ENCODE measurements at regions not wholly inside any gene's neighbourhood (a gene's known extent, or its start where the extent isn't known, plus 50 kb on each side); places are given as distances from the start of the nearest gene placed in this dataset.

- Histone ChIP-seq H3K27me3 (ENCODE audit: low read length) (no peaks in the 10 kb centered on the region), H4K20me1 (ENCODE audit: low read length) (no peaks in the 10 kb centered on the region), H3K79me2 (ENCODE audit: low read length) (no peaks in the 10 kb centered on the region), H3K27ac (ENCODE audit: low read length) (no peak overlapping the region), H3K4me3 (ENCODE audit: low read length) (no peak overlapping the region), H3K4me1 (ENCODE audit: insufficient read depth, low read length) (no peaks in the 10 kb centered on the region), H3K36me3 (ENCODE audit: low read depth, low read length) (no peaks in the 10 kb centered on the region; the same call in 1 of the 2 replicates), H3K9me3 (ENCODE audit: low read length) (no peaks in the 10 kb centered on the region), H3F3A (ENCODE audit: low read length, unreplicated experiment) (no peaks in the 10 kb centered on the region), H2AFZ (ENCODE audit: low read length) (no peak overlapping the region), H3K9me2 (replicated peaks; ENCODE audit: low read length) (no peaks in the 10 kb centered on the region), H3K9ac (ENCODE audit: low read length) (no peak overlapping the region), H3K4me2 (ENCODE audit: low read length) (no peak overlapping the region)
- DNase-seq (no peak), ATAC-seq (no peak)
- CTCF ChIA-PET: no interaction called here
- no peak for TF ChIP-seq CTCF (conservative IDR thresholded peaks at IDR 0.05; ENCODE audit: low read depth, low read length)
- TF ChIP-seq EZH2phosphoT487 (IDR thresholded peaks at IDR 0.05; ENCODE audit: borderline replicate concordance, low read length): no peak
- TF ChIP-seq EZH2 (IDR thresholded peaks at IDR 0.05; ENCODE audit: low read length, unreplicated experiment): no peak
- no TSS peak for BruUV-seq (replicated peaks)
- intact Hi-C loops (cut with micrococcal nuclease): no loop called here
- POLR2A ChIA-PET (ENCODE audit: unreplicated experiment): no interaction called here
Observed at GRCh38 chr2:187976986-187977333, 314.7 kb upstream of the GULP1 start.

GRCh38 chr2:187978356-187978755, 313.3 kb upstream of the GULP1 start:
- POLR2A ChIA-PET (ENCODE audit: unreplicated experiment): no interaction called here
- H3F3A ChIP-seq (ENCODE audit: low read length, unreplicated experiment): no peaks in the 10 kb centered on the region
- H3K4me3 ChIP-seq (ENCODE audit: low read length): no peak overlapping the region
- H3K9me2 ChIP-seq (replicated peaks; ENCODE audit: low read length): no peaks in the 10 kb centered on the region
- no TSS peak for BruUV-seq (replicated peaks)
- H3K4me1 ChIP-seq (ENCODE audit: insufficient read depth, low read length): no peaks in the 10 kb centered on the region
- no peak overlapping the region for H2AFZ ChIP-seq (ENCODE audit: low read length)
- no peaks in the 10 kb centered on the region for H3K36me3 ChIP-seq (ENCODE audit: low read depth, low read length)
- TF ChIP-seq EZH2 (IDR thresholded peaks at IDR 0.05; ENCODE audit: low read length, unreplicated experiment) (no peak), CTCF (conservative IDR thresholded peaks at IDR 0.05; ENCODE audit: low read depth, low read length) (no peak), EZH2phosphoT487 (IDR thresholded peaks at IDR 0.05; ENCODE audit: borderline replicate concordance, low read length) (no peak)
- H3K79me2 ChIP-seq (ENCODE audit: low read length): no peaks in the 10 kb centered on the region
- ATAC-seq: no peak
- no peak overlapping the region for H3K9ac ChIP-seq (ENCODE audit: low read length)
- H3K27ac ChIP-seq (ENCODE audit: low read length): no peak overlapping the region
- H4K20me1 ChIP-seq (ENCODE audit: low read length): no peaks in the 10 kb centered on the region
- no peaks in the 10 kb centered on the region for H3K27me3 ChIP-seq (ENCODE audit: low read length)
- no peaks in the 10 kb centered on the region for H3K9me3 ChIP-seq (ENCODE audit: low read length)
- DNase-seq: no peak
- CTCF ChIA-PET: no interaction called here
- intact Hi-C loops (cut with micrococcal nuclease): no loop called here
- no peak overlapping the region for H3K4me2 ChIP-seq (ENCODE audit: low read length)

GRCh38 chr2:187982668-187983067, 309.0 kb upstream of the GULP1 start:
- Histone ChIP-seq H3K27ac (ENCODE audit: low read length) (no peak overlapping the region), H3K9me3 (ENCODE audit: low read length) (no peaks in the 10 kb centered on the region), H3K9me2 (replicated peaks; ENCODE audit: low read length) (no peaks in the 10 kb centered on the region), H4K20me1 (ENCODE audit: low read length) (no peaks in the 10 kb centered on the region), H3K27me3 (ENCODE audit: low read length) (no peaks in the 10 kb centered on the region), H3K4me2 (ENCODE audit: low read length) (no peak overlapping the region), H2AFZ (ENCODE audit: low read length) (no peak overlapping the region), H3K9ac (ENCODE audit: low read length) (no peak overlapping the region), H3K36me3 (ENCODE audit: low read depth, low read length) (no peaks in the 10 kb centered on the region), H3K79me2 (ENCODE audit: low read length) (no peaks in the 10 kb centered on the region), H3K4me1 (ENCODE audit: insufficient read depth, low read length) (peaks cover 9% of the 10 kb centered on the region; the same call in 1 of the 2 replicates), H3F3A (ENCODE audit: low read length, unreplicated experiment) (no peaks in the 10 kb centered on the region), H3K4me3 (ENCODE audit: low read length) (no peak overlapping the region)
- POLR2A ChIA-PET (ENCODE audit: unreplicated experiment): no interaction called here
- ATAC-seq (no peak), DNase-seq (peak; percentile 17)
- BruUV-seq (replicated peaks): no TSS peak
- intact Hi-C loops (cut with micrococcal nuclease): no loop called here
- CTCF ChIA-PET: no interaction called here
- TF ChIP-seq CTCF (conservative IDR thresholded peaks at IDR 0.05; ENCODE audit: low read depth, low read length): no peak
- no peak for TF ChIP-seq EZH2phosphoT487 (IDR thresholded peaks at IDR 0.05; ENCODE audit: borderline replicate concordance, low read length)
- no peak for TF ChIP-seq EZH2 (IDR thresholded peaks at IDR 0.05; ENCODE audit: low read length, unreplicated experiment)

Data from PC-3 (cell line).